Endodermal cell (in vitro differentiated cells): ENCODE measurements at regions not wholly inside any gene's neighbourhood (a gene's known extent, or its start where the extent isn't known, plus 50 kb on each side); places are given as distances from the start of the nearest gene placed in this dataset.

Experiments used
- DNase-seq: peaks from one replicate; pipeline ENCODE4 v3.0.0-alpha.2; 2017
- H3K27ac ChIP-seq: 2 replicates; pipeline ENCODE4 v1.5.1; 2013; ENCODE audit warnings: mild to moderate bottlenecking, low read depth, low read length, moderate library complexity
- H3K27me3 ChIP-seq: 2 replicates; pipeline ENCODE4 v1.6.1; 2013; ENCODE audit warnings: mild to moderate bottlenecking, low read length, moderate library complexity; ENCODE audit not compliant: insufficient read depth, control insufficient read depth, poor library complexity, severe bottlenecking
- H3K36me3 ChIP-seq: 2 replicates; pipeline ENCODE4 v1.7.0; 2013; ENCODE audit warnings: mild to moderate bottlenecking, low read length, moderate library complexity; ENCODE audit not compliant: control insufficient read depth, insufficient read depth
- H3K4me1 ChIP-seq: one replicate; pipeline ENCODE4 v1.7.0; 2013; ENCODE audit warnings: low read length; ENCODE audit not compliant: control insufficient read depth, insufficient read depth
- H3K4me3 ChIP-seq: 2 replicates; pipeline ENCODE4 v1.5.1; 2013; ENCODE audit warnings: mild to moderate bottlenecking, low read length, moderate library complexity
- H3K9ac ChIP-seq: 2 replicates; pipeline ENCODE4 v1.6.1; 2013; ENCODE audit warnings: mild to moderate bottlenecking, low read length, moderate library complexity; ENCODE audit not compliant: poor library complexity, severe bottlenecking; ENCODE audit errors: extremely low read depth
- H3K9me3 ChIP-seq: 2 replicates; pipeline ENCODE4 v1.6.1; 2013; ENCODE audit warnings: mild to moderate bottlenecking, low read length, moderate library complexity; ENCODE audit not compliant: control insufficient read depth
- H3K27ac Mint-ChIP-seq: 2 replicates; pipeline ENCODE4 v1.8.0; 2020; ENCODE audit warnings: mixed read lengths
- H3K27me3 Mint-ChIP-seq: 2 replicates; pipeline ENCODE4 v1.8.0; 2021; ENCODE audit warnings: mild to moderate bottlenecking, mixed read lengths; ENCODE audit not compliant: insufficient read depth
- H3K36me3 Mint-ChIP-seq: 2 replicates; pipeline ENCODE4 v1.8.0; 2020; ENCODE audit warnings: low read depth, mixed read lengths
- H3K4me1 Mint-ChIP-seq: 2 replicates; pipeline ENCODE4 v1.8.0; 2020; ENCODE audit warnings: mixed read lengths
- H3K4me3 Mint-ChIP-seq: 2 replicates; pipeline ENCODE4 v1.8.0; 2020; ENCODE audit warnings: mild to moderate bottlenecking, moderate library complexity, mixed read lengths
- H3K9me3 Mint-ChIP-seq: 2 replicates; pipeline ENCODE4 v1.8.0; 2020; ENCODE audit warnings: mild to moderate bottlenecking, mixed read lengths
- CTCF ChIP-seq: fragments of 200-600 bp; sonication (generic); conservative IDR thresholded peaks from 2 replicates; pipeline ENCODE4 v1.5.0; 2021; ENCODE audit warnings: antibody characterized with exemption, mild to moderate bottlenecking
- WGBS, 2 experiments: methylation state at CpG; one replicate each; pipeline versions ENCODE4 v1.1.5 to v1.1.7; 2013; ENCODE audit warnings: missing lambda C conversion rate in 2 of 2, mixed read lengths in 1 of 2; ENCODE audit not compliant: insufficient coverage in 1 of 2, insufficient read length in 1 of 2; 5-methylcytosine and 5-hydroxymethylcytosine counted together

- no peak overlapping the region for H3K27ac Mint-ChIP-seq
- H3K4me1 Mint-ChIP-seq = no peaks in the 10 kb centered on the region
- DNase-seq = no peak
- H3K36me3 Mint-ChIP-seq = no peaks in the 10 kb centered on the region
- H3K4me3 Mint-ChIP-seq = no peak overlapping the region
- Histone ChIP-seq H3K4me1 (no peaks in the 10 kb centered on the region), H3K4me3 (no peak overlapping the region), H3K9ac (no peak overlapping the region), H3K36me3 (no peaks in the 10 kb centered on the region), H3K27ac (no peak overlapping the region), H3K9me3 (no peaks in the 10 kb centered on the region), H3K27me3 (peaks cover 7% of the 10 kb centered on the region)
- H3K27me3 Mint-ChIP-seq = peaks cover 8% of the 10 kb centered on the region
- WGBS, 2 experiments = 51% methylated on average over 3 of the region's 3 CpGs; no CpG with 5 or more reads in 1 of the 2 experiments
- peaks cover 9% of the 10 kb centered on the region for H3K9me3 Mint-ChIP-seq
- no peak for TF ChIP-seq CTCF
Observed at GRCh38 chr10:111578076-111578475, 501.2 kb downstream of the ADRA2A start.

- Histone ChIP-seq H3K9me3 (no peaks in the 10 kb centered on the region), H3K36me3 (no peaks in the 10 kb centered on the region), H3K27ac (no peak overlapping the region), H3K4me1 (no peaks in the 10 kb centered on the region), H3K9ac (no peak overlapping the region), H3K27me3 (peaks cover 7% of the 10 kb centered on the region), H3K4me3 (no peak overlapping the region)
- TF ChIP-seq CTCF = no peak
- no peaks in the 10 kb centered on the region for H3K4me1 Mint-ChIP-seq
- no peaks in the 10 kb centered on the region for H3K36me3 Mint-ChIP-seq
- H3K27ac Mint-ChIP-seq = no peak overlapping the region
- H3K27me3 Mint-ChIP-seq = peaks cover 8% of the 10 kb centered on the region
- peaks cover 2% of the 10 kb centered on the region for H3K9me3 Mint-ChIP-seq
- no peak overlapping the region for H3K4me3 Mint-ChIP-seq
- WGBS, 2 experiments = 80 to 91% methylated on average over 1 of the region's 1 CpG
- no peak for DNase-seq
Observed at GRCh38 chr10:111579473-111579872, 502.6 kb downstream of the ADRA2A start.

GRCh38 chr10:111590703-111591102 is 513.9 kb downstream of the ADRA2A start:
- TF ChIP-seq CTCF = no peak
- no peak overlapping the region for H3K4me3 ChIP-seq
- Mint-ChIP-seq H3K27me3 (no peaks in the 10 kb centered on the region), H3K36me3 (no peaks in the 10 kb centered on the region), H3K4me3 (no peak overlapping the region), H3K4me1 (no peaks in the 10 kb centered on the region), H3K27ac (no peak overlapping the region), H3K9me3 (no peaks in the 10 kb centered on the region)
- 44 to 100% methylated on average over 1 to 2 of the region's 3 CpGs for WGBS, 2 experiments
- H3K27me3 ChIP-seq = no peaks in the 10 kb centered on the region
- no peak overlapping the region for H3K27ac ChIP-seq
- DNase-seq = no peak
- H3K4me1 ChIP-seq = no peaks in the 10 kb centered on the region
- no peaks in the 10 kb centered on the region for H3K36me3 ChIP-seq
- no peaks in the 10 kb centered on the region for H3K9me3 ChIP-seq
- no peak overlapping the region for H3K9ac ChIP-seq
